NB4 (cell line): ENCODE measurements at regions not wholly inside any gene's neighbourhood (a gene's known extent, or its start where the extent isn't known, plus 50 kb on each side); places are given as distances from the start of the nearest gene placed in this dataset.

Experiments
- DNase-seq: peaks from one replicate; pipeline ENCODE4 v3.0.0; 2010; ENCODE audit warnings: low read depth
- H3K4me3 ChIP-seq: one replicate; pipeline ENCODE4 v1.5.1; 2011; ENCODE audit warnings: mild to moderate bottlenecking, low read depth, low read length, moderate library complexity
- CTCF ChIP-seq: IDR thresholded peaks from one replicate; pipeline ENCODE4 v1.5.1; 2012; ENCODE audit warnings: low read depth, low read length
- MAX ChIP-seq: IDR thresholded peaks from 2 replicates; pipeline ENCODE4 v1.6.1; 2011; ENCODE audit warnings: low read depth, low read length
- MYC ChIP-seq: IDR thresholded peaks from 2 replicates; pipeline ENCODE4 v1.6.1; 2011; ENCODE audit warnings: low read depth, low read length
- POLR2A ChIP-seq: IDR thresholded peaks from 2 replicates; pipeline ENCODE4 v1.6.1; 2011; ENCODE audit warnings: mild to moderate bottlenecking; ENCODE audit not compliant: insufficient read length; ENCODE audit errors: extremely low read depth

GRCh38 chr6:150717419-150717818, 117.7 kb downstream of the PLEKHG1 start:
- TF ChIP-seq CTCF (no peak), MAX (no peak), POLR2A (no peak), MYC (no peak)
- DNase-seq: no peak
- H3K4me3 ChIP-seq: no peak overlapping the region

- no peak for DNase-seq
- no peak overlapping the region for H3K4me3 ChIP-seq
- no peak for TF ChIP-seq CTCF
- TF ChIP-seq POLR2A: no peak
- TF ChIP-seq MYC: no peak
- no peak for TF ChIP-seq MAX
Measured at GRCh38 chr6:150719099-150719766, 119.5 kb downstream of the PLEKHG1 start.

GRCh38 chr6:150719831-150720230, 120.1 kb downstream of the PLEKHG1 start:
- no peak overlapping the region for H3K4me3 ChIP-seq
- TF ChIP-seq POLR2A (no peak), MAX (no peak), MYC (no peak), CTCF (no peak)
- DNase-seq: no peak

GRCh38 chr6:150720774-150721233, 121.1 kb downstream of the PLEKHG1 start:
- TF ChIP-seq MAX: no peak
- TF ChIP-seq MYC: no peak
- no peak for TF ChIP-seq CTCF
- TF ChIP-seq POLR2A: no peak
- H3K4me3 ChIP-seq: no peak overlapping the region
- peak; percentile 8 for DNase-seq

- H3K4me3 ChIP-seq: no peak overlapping the region
- TF ChIP-seq CTCF (no peak), POLR2A (no peak), MYC (no peak), MAX (no peak)
- DNase-seq: no peak
Measured at GRCh38 chr6:150721418-150722266, 122.0 kb downstream of the PLEKHG1 start.
